ENCODE measurements at regions not wholly inside any gene's neighbourhood (a gene's known extent, or its start where the extent isn't known, plus 50 kb on each side); places are given as distances from the start of the nearest gene placed in this dataset.

- Histone ChIP-seq H2AK5ac (ENCODE audit: low read depth, low read length) (no peak overlapping the region), H4K91ac (replicated peaks; ENCODE audit: insufficient read length, low read length) (no peak overlapping the region), H3K14ac (ENCODE audit: insufficient read length) (no peak overlapping the region), H2BK20ac (ENCODE audit: low read length) (no peak overlapping the region), H2BK5ac (ENCODE audit: low read depth, low read length) (no peak overlapping the region), H3K23ac (ENCODE audit: insufficient read length) (no peak overlapping the region), H4K8ac (ENCODE audit: extremely low read depth, insufficient read depth, low read length) (no peak overlapping the region), H4K5ac (ENCODE audit: insufficient read length, low read depth, low read length) (no peak overlapping the region), H4K20me1 (replicated peaks in 1 of 2; ENCODE audit: control insufficient read depth in 1 of 2, insufficient read depth in 2 of 2, low read length in 2 of 2) (no peaks in the 10 kb centered on the region), H2BK120ac (replicated peaks; ENCODE audit: low read depth, low read length) (no peak overlapping the region), H3K4me1 (replicated peaks in 1 of 4; ENCODE audit: control insufficient read depth in 3 of 4, insufficient read depth in 4 of 4, low read length in 3 of 4) (no peaks in the 10 kb centered on the region), H3K4ac (replicated peaks; ENCODE audit: insufficient read length, low read depth, low read length) (no peak overlapping the region), H3K27ac (ENCODE audit: low read depth, low read length) (no peak overlapping the region), H3K79me1 (ENCODE audit: low read depth, low read length) (no peaks in the 10 kb centered on the region), H3K27me3 (replicated peaks in 1 of 4; ENCODE audit: control insufficient read depth in 3 of 4, extremely low read depth in 1 of 4, insufficient read depth in 3 of 4, low read length in 3 of 4) (no peaks in the 10 kb centered on the region), H3K36me3 (ENCODE audit: control insufficient read depth in 2 of 4, insufficient read depth in 4 of 4, low read length in 3 of 4) (no peaks in the 10 kb centered on the region), H3K23me2 (ENCODE audit: low read depth, low read length) (no peaks in the 10 kb centered on the region), H3K9me3 (ENCODE audit: insufficient read depth in 2 of 2, low read depth in 1 of 2, low read length in 1 of 2) (no peaks in the 10 kb centered on the region), H2BK15ac (ENCODE audit: low read length) (no peak overlapping the region), H3K56ac (replicated peaks; ENCODE audit: insufficient read length, low read depth, low read length) (no peak overlapping the region), H3K9ac (replicated peaks in 1 of 4; ENCODE audit: extremely low read depth in 1 of 4, low read depth in 3 of 4, low read length in 3 of 4) (no peak overlapping the region), H3K4me2 (ENCODE audit: insufficient read depth in 1 of 2, low read depth in 2 of 2, low read length in 2 of 2) (no peak overlapping the region), H3K18ac (ENCODE audit: extremely low read depth, low read length) (no peak overlapping the region), H3K4me3 (ENCODE audit: extremely low read depth in 1 of 4, insufficient read depth in 2 of 4, low read depth in 3 of 4, low read length in 4 of 4) (no peak overlapping the region), H3K79me2 (ENCODE audit: control insufficient read depth in 1 of 2, insufficient read depth in 2 of 2, low read length in 2 of 2) (no peaks in the 10 kb centered on the region), H2AFZ (ENCODE audit: low read length) (no peak overlapping the region), H2BK12ac (ENCODE audit: low read depth, low read length) (no peak overlapping the region)
- DNase-seq (ENCODE audit: low read depth in 1 of 2, low spot score in 2 of 2) (no peak), FAIRE-seq (no peak)
- TF ChIP-seq ATF2 (IDR thresholded peaks at IDR 0.05; ENCODE audit: low read length), result no peak
- no peak for TF ChIP-seq SIX5 (IDR thresholded peaks at IDR 0.05; ENCODE audit: low read depth, low read length)
- no peak for TF ChIP-seq CTCF (IDR thresholded peaks at IDR 0.05; ENCODE audit: control extremely low read depth in 1 of 3, insufficient read depth in 1 of 3, low read depth in 1 of 3, low read length in 3 of 3)
- WGBS, 2 experiments (ENCODE audit: extremely low coverage in 1 of 2, insufficient coverage in 1 of 2, insufficient read length in 1 of 2, insufficient replicate concordance in 2 of 2, low coverage in 1 of 2, low lambda C conversion rate in 2 of 2, missing lambda C conversion rate in 1 of 2), result 96% methylated on average over 2 of the region's 2 CpGs; no CpG with 5 or more reads in 1 of the 2 experiments
- ChIA-PET POLR2A (ENCODE audit: partially characterized antibody) (no interaction called here), CTCF (ENCODE audit: partially characterized antibody) (interaction anchor here (1.0 kb wide), 1 partner anchor 29 kb away, joined by 3 read pairs; no protein-coding TSS in a partner anchor)
Measured at GRCh38 chr17:56026915-56027314, 126.4 kb upstream of the ANKFN1 start.
